Neural cell (in vitro differentiated cells): ENCODE measurements at regions not wholly inside any gene's neighbourhood (a gene's known extent, or its start where the extent isn't known, plus 50 kb on each side); places are given as distances from the start of the nearest gene placed in this dataset.

Source experiments
- H2AFZ ChIP-seq: fragments of 200-600, 300-800 bp; sonication (generic), shearing (Covaris generic); 2 replicates; pipeline ENCODE4 v1.6.0; 2014; ENCODE audit warnings: low read depth, mild to moderate bottlenecking, antibody characterized with exemption, low read length, moderate library complexity
- H3F3A ChIP-seq: fragments of 200-600 bp; shearing (Covaris generic); 2 replicates; pipeline ENCODE4 v1.6.1; 2016; ENCODE audit warnings: mild to moderate bottlenecking, moderate library complexity, mixed read lengths, antibody characterized with exemption, low read length; ENCODE audit not compliant: insufficient read depth, poor library complexity, severe bottlenecking
- H3K27ac ChIP-seq: fragments of 200-600, 300-800 bp; sonication (generic), shearing (Covaris generic); 2 replicates; pipeline ENCODE4 v1.5.1; 2014; ENCODE audit warnings: mild to moderate bottlenecking, low read length, moderate library complexity
- H3K27me3 ChIP-seq: fragments of 300-800, 200-600 bp; sonication (generic), shearing (Covaris generic); 2 replicates; pipeline ENCODE4 v1.6.0; 2014; ENCODE audit warnings: mild to moderate bottlenecking, low read depth, low read length, moderate library complexity; ENCODE audit not compliant: insufficient read depth
- H3K36me3 ChIP-seq: fragments of 300-800, 200-600 bp; sonication (generic), shearing (Covaris generic); 2 replicates; pipeline ENCODE4 v1.5.1; 2014; ENCODE audit warnings: mild to moderate bottlenecking, antibody characterized with exemption, low read length, moderate library complexity; ENCODE audit not compliant: insufficient read depth
- H3K4me2 ChIP-seq: fragments of 300-800, 200-600 bp; sonication (generic), shearing (Covaris generic); 2 replicates; pipeline ENCODE4 v1.6.0; 2014; ENCODE audit warnings: mild to moderate bottlenecking, low read length
- H3K4me3 ChIP-seq: fragments of 300-800, 200-600 bp; sonication (generic), shearing (Covaris generic); 2 replicates; pipeline ENCODE4 v1.5.1; 2014; ENCODE audit warnings: mild to moderate bottlenecking, low read length, moderate library complexity
- H3K79me2 ChIP-seq: fragments of 200-600 bp; shearing (Covaris generic); replicated peaks from 2 replicates; pipeline ENCODE4 v1.6.0; 2014; ENCODE audit warnings: mild to moderate bottlenecking, low read length, moderate library complexity; ENCODE audit not compliant: insufficient read depth
- H3K9ac ChIP-seq: fragments of 300-800, 200-600 bp; sonication (generic), shearing (Covaris generic); 2 replicates; pipeline ENCODE4 v1.6.1; 2016; ENCODE audit warnings: mild to moderate bottlenecking, low read length, mixed read lengths
- H3K9me2 ChIP-seq: fragments of 200-600 bp; shearing (Covaris generic); 2 replicates; pipeline ENCODE4 v1.6.1; 2016; ENCODE audit warnings: mild to moderate bottlenecking, low read length, mixed read lengths; ENCODE audit not compliant: insufficient read depth
- H3K9me3 ChIP-seq: fragments of 200-600, 300-800 bp; sonication (generic), shearing (Covaris generic); 2 replicates; pipeline ENCODE4 v1.6.1; 2016; ENCODE audit warnings: mild to moderate bottlenecking, mixed run types, low read length, moderate library complexity, mixed read lengths
- H4K20me1 ChIP-seq: fragments of 200-600 bp; shearing (Covaris generic); 2 replicates; pipeline ENCODE4 v1.6.1; 2016; ENCODE audit warnings: mild to moderate bottlenecking, mixed run types; ENCODE audit not compliant: insufficient read depth
- EP300 ChIP-seq: fragments of 450-650 bp; conservative IDR thresholded peaks from 2 replicates; pipeline ENCODE4 v1.6.1; 2014; ENCODE audit warnings: antibody characterized with exemption, mild to moderate bottlenecking, moderate library complexity; ENCODE audit not compliant: poor library complexity, severe bottlenecking
- EZH2 ChIP-seq: fragments of 200-600, 300-800 bp; shearing (Covaris generic), sonication (generic); IDR thresholded peaks from 2 replicates; pipeline ENCODE4 v1.6.1; 2014; ENCODE audit warnings: antibody characterized with exemption, low read length, borderline replicate concordance, mild to moderate bottlenecking; ENCODE audit not compliant: insufficient read depth, poor library complexity, severe bottlenecking
- MXI1 ChIP-seq: fragments of 450-650 bp; conservative IDR thresholded peaks from 2 replicates; pipeline ENCODE4 v1.6.1; 2014; ENCODE audit warnings: antibody characterized with exemption, mild to moderate bottlenecking; ENCODE audit not compliant: poor library complexity, severe bottlenecking
- POLR2AphosphoS5 ChIP-seq: IDR thresholded peaks from 2 replicates; pipeline ENCODE4 v1.6.1; 2012
- RAD21 ChIP-seq: fragments of 450-650 bp; conservative IDR thresholded peaks from 2 replicates; pipeline ENCODE4 v1.6.1; 2014; ENCODE audit warnings: antibody characterized with exemption, mild to moderate bottlenecking, moderate library complexity
- SMC3 ChIP-seq: fragments of 450-650 bp; conservative IDR thresholded peaks from 2 replicates; pipeline ENCODE4 v1.6.1; 2014; ENCODE audit warnings: antibody characterized with exemption, mild to moderate bottlenecking, moderate library complexity; ENCODE audit not compliant: poor library complexity
- TAF1 ChIP-seq: IDR thresholded peaks from 2 replicates; pipeline ENCODE4 v1.6.1; 2012; ENCODE audit warnings: low read depth
- TF ChIP-seq, protein P1 (sequence below): fragments of 450-650 bp; IDR thresholded peaks from 2 replicates; pipeline ENCODE4 v1.5.1; 2014; ENCODE audit warnings: antibody characterized with exemption, mild to moderate bottlenecking, moderate library complexity; ENCODE audit not compliant: poor library complexity, severe bottlenecking
- TF ChIP-seq, protein P2 (sequence below): IDR thresholded peaks from 2 replicates; pipeline ENCODE4 v1.6.1; 2012; ENCODE audit warnings: borderline replicate concordance

DNA sequence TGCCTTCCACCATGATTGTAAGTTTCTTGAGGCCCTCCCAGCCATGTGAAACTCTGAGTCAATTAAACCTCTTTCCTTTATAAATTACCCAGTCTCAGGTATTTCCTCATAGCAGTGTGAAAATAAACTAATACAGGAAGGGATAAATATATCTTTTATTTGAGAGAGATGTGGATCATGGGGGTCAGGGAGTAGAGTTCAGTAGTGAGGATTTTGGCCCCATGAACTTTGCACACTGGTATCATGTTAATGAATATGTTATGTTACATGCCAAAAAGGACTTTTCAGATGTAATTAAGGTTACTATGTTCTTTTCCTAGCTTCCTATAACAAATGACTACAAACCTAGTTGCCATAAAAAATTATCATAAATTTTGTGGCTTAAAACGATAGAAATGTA is 1393.7 kb downstream of the DSC3 start:
- no peaks in the 10 kb centered on the region for H3K9me3 ChIP-seq
- no peaks in the 10 kb centered on the region for H3K79me2 ChIP-seq
- TF ChIP-seq MXI1, result no peak
- TF ChIP-seq, protein P1, sequence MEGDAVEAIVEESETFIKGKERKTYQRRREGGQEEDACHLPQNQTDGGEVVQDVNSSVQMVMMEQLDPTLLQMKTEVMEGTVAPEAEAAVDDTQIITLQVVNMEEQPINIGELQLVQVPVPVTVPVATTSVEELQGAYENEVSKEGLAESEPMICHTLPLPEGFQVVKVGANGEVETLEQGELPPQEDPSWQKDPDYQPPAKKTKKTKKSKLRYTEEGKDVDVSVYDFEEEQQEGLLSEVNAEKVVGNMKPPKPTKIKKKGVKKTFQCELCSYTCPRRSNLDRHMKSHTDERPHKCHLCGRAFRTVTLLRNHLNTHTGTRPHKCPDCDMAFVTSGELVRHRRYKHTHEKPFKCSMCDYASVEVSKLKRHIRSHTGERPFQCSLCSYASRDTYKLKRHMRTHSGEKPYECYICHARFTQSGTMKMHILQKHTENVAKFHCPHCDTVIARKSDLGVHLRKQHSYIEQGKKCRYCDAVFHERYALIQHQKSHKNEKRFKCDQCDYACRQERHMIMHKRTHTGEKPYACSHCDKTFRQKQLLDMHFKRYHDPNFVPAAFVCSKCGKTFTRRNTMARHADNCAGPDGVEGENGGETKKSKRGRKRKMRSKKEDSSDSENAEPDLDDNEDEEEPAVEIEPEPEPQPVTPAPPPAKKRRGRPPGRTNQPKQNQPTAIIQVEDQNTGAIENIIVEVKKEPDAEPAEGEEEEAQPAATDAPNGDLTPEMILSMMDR, result no peak
- TF ChIP-seq EZH2, result no peak
- TF ChIP-seq EP300, result no peak
- TF ChIP-seq POLR2AphosphoS5, result no peak
- TF ChIP-seq, protein P2, sequence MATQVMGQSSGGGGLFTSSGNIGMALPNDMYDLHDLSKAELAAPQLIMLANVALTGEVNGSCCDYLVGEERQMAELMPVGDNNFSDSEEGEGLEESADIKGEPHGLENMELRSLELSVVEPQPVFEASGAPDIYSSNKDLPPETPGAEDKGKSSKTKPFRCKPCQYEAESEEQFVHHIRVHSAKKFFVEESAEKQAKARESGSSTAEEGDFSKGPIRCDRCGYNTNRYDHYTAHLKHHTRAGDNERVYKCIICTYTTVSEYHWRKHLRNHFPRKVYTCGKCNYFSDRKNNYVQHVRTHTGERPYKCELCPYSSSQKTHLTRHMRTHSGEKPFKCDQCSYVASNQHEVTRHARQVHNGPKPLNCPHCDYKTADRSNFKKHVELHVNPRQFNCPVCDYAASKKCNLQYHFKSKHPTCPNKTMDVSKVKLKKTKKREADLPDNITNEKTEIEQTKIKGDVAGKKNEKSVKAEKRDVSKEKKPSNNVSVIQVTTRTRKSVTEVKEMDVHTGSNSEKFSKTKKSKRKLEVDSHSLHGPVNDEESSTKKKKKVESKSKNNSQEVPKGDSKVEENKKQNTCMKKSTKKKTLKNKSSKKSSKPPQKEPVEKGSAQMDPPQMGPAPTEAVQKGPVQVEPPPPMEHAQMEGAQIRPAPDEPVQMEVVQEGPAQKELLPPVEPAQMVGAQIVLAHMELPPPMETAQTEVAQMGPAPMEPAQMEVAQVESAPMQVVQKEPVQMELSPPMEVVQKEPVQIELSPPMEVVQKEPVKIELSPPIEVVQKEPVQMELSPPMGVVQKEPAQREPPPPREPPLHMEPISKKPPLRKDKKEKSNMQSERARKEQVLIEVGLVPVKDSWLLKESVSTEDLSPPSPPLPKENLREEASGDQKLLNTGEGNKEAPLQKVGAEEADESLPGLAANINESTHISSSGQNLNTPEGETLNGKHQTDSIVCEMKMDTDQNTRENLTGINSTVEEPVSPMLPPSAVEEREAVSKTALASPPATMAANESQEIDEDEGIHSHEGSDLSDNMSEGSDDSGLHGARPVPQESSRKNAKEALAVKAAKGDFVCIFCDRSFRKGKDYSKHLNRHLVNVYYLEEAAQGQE, result no peak
- TF ChIP-seq TAF1, result no peak
- TF ChIP-seq RAD21, result no peak
- TF ChIP-seq SMC3, result no peak
- no peak overlapping the region for H3K27ac ChIP-seq
- no peak overlapping the region for H2AFZ ChIP-seq
- no peaks in the 10 kb centered on the region for H4K20me1 ChIP-seq
- H3K27me3 ChIP-seq, result no peaks in the 10 kb centered on the region
- no peak overlapping the region for H3K9ac ChIP-seq
- no peaks in the 10 kb centered on the region for H3K9me2 ChIP-seq
- H3F3A ChIP-seq, result no peaks in the 10 kb centered on the region
- H3K4me2 ChIP-seq, result no peak overlapping the region
- no peaks in the 10 kb centered on the region for H3K36me3 ChIP-seq
- no peak overlapping the region for H3K4me3 ChIP-seq

DNA sequence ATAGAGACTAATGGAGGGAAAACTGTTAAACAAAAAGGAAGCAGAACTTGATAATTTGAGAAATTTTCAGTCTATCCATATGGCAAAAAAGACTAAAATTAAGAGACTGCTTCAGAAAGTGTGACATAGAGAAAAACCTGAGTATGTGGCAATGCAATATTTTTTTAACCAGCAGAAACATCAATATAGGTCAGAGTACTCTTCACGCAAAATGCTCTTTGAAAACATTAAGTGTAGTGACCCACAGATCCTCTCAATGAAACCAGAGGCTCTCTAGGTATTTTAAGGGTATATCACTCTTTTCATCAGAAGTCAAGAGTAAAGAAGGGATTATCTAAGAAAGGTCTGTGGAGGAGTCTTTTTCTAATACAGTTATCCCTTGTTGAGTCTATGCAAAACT is 1394.8 kb downstream of the DSC3 start:
- Histone ChIP-seq H3K79me2 (no peaks in the 10 kb centered on the region), H3F3A (no peaks in the 10 kb centered on the region), H3K4me2 (no peak overlapping the region), H2AFZ (no peak overlapping the region), H3K9me2 (no peaks in the 10 kb centered on the region), H3K27me3 (no peaks in the 10 kb centered on the region), H4K20me1 (no peaks in the 10 kb centered on the region), H3K9me3 (no peaks in the 10 kb centered on the region), H3K4me3 (no peak overlapping the region), H3K36me3 (no peaks in the 10 kb centered on the region), H3K27ac (no peak overlapping the region), H3K9ac (no peak overlapping the region)
- TF ChIP-seq RAD21, result no peak
- TF ChIP-seq POLR2AphosphoS5, result no peak
- TF ChIP-seq EZH2, result no peak
- TF ChIP-seq MXI1, result no peak
- TF ChIP-seq TAF1, result no peak
- TF ChIP-seq, protein P1, result no peak
